Stimulated activated CD4-positive, alpha-beta T cell treated with anti-CD3 and anti-CD28 coated beads, TNF-alpha, amount 100 ng/mL, for 48 hours (primary cell): ENCODE measurements at regions not wholly inside any gene's neighbourhood (a gene's known extent, or its start where the extent isn't known, plus 50 kb on each side); places are given as distances from the start of the nearest gene placed in this dataset.
"Not testable (repeated sequence)": the region's sequence is repeated elsewhere in the genome, so short reads cannot be mapped to it uniquely, and the experiment has no call there.

Experiments
- DNase-seq, 3 donors: peaks; one replicate each; pipeline ENCODE4 v3.0.0-alpha.2; 2020; ENCODE audit warnings: low read depth in 3 of 3

DNA sequence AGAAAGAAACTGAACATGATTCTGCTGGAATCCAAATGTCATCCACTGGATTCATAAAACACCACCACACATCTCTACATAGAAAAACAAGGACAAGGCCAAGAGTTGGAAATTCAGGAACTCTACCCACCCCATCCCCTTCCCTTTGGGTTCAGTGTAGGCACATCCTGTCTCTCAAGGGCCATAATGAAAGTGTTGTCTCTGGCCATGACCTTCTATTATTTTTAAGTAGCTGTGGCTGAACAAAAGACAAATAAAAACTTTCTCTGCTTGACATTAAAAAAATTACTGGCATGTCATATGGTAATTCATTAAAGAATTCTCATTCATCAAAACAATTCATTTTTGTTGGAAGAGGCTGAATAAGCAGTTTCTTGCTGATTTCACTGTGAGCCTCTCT lies 54.9 kb upstream of the ZBTB18 start:
- no peak for DNase-seq

DNA sequence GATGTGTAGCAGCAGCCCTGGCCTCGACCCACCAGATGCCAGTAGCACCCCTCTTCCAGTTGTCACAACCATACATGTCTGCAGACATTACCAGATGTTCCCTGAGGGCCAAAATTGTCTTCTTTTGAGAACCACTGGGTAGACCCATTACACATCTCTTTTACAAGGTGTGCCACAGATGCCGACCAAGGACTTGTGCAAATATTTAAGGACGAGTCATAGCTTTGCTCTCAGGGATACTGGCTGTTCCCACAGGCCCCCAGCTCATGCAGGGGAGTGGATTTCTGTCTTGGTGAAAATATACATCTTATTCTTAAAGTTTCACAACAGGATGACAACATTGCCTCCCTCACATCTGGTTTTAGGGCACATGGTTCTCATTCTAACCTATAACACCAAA lies 59.4 kb upstream of the ZBTB18 start:
- no peak for DNase-seq

- no peak for DNase-seq
These were observed 66.3 kb upstream of the ZBTB18 start for GRCh38 chr1:243984788-243985187.

GRCh38 chr1:243982447-243983018 lies 68.5 kb upstream of the ZBTB18 start:
- DNase-seq, result no peak

DNA sequence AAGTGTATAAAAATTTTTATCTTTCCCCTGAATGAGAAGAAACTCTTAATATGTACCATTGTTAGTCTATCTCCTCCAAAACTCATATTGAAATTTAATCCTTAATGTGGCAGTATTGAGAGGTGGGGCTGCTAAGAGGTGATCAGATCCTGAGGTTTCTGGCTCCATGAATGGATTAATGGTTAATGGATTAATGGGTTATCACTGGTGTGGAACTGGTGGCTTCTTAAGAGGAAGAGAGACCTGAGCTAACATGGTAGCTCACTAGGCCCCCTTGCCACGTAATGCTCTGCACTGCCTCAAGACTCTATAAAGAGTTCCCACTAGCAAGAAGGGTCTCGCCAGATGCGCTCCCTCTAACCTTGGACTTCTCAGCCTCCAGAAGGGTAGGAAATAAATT lies 70.6 kb upstream of the ZBTB18 start:
- DNase-seq, result no peak

GRCh38 chr1:243980071-243980470 lies 71.0 kb upstream of the ZBTB18 start:
- DNase-seq, result no peak

- no peak for DNase-seq
These were observed 71.7 kb upstream of the ZBTB18 start for GRCh38 chr1:243979396-243979795.

- DNase-seq, result no peak
These were observed 74.0 kb upstream of the ZBTB18 start for GRCh38 chr1:243977094-243977493.

GRCh38 chr1:243974451-243975292 lies 76.4 kb upstream of the ZBTB18 start:
- DNase-seq, result no peak

- DNase-seq, result no peak
These were observed 77.9 kb upstream of the ZBTB18 start for GRCh38 chr1:243973169-243973568.

DNA sequence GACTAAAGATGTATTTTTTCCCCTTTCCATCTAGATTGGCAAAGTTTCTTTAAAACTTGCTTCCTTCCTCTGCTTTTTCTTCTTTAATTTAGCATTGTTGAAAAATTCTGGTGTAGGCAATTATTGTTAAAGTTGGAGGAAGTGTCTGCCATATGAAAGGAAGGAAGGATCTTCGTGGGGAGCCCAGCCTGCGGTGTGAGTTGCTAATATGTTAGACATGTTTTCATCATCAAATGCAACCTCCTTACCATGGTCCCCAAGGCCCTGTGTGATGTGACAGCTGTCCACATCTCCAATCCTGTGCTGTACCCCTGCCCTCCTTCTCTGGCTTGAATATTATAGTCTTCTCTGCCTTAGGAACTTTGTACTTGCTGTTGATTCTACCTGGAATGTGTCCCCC lies 81.0 kb upstream of the ZBTB18 start:
- no peak for DNase-seq

GRCh38 chr1:243968413-243968812 lies 82.7 kb upstream of the ZBTB18 start:
- DNase-seq, result no peak

- no peak for DNase-seq
These were observed 86.2 kb upstream of the ZBTB18 start for GRCh38 chr1:243964915-243965314.

DNA sequence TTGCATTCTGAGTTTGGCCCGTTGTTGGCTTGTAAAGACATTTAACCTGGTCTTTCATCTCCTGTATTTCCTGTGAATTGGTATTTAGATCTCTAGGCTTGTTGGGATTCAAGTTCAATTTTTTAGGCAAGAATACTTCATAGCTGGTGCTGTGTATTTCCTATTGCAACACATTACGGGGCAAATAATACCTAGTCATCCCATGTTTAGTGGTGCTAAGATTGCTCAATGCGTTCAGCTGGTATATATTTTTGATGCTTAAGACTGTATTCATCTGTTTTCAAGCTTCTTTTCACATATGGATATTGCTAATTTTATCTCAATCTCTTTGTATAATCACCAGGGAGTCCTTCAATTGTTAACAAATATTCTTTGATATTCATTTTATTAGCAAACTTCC lies 87.5 kb upstream of the ZBTB18 start:
- DNase-seq, result no peak

GRCh38 chr1:243962541-243962940 lies 88.5 kb upstream of the ZBTB18 start:
- no peak for DNase-seq

DNA sequence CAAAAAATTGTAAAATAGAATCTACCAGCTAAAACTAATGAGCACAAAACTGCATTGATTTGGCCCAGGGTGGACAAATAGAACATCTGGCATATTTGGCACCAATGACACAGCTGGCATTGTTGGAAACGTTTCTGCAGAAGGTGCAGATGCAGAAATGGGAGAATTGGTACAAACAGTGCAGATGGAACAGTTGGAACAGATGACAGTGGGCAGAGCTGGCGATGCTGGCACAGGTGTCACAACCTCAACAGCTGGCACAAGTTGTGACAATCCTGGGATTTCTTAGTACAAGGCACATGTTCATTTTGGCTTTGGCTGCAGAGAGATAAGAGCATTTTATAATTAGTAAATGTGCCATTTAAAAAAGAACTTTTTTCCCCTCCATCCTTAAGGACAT lies 91.1 kb upstream of the ZBTB18 start:
- DNase-seq, result no peak

GRCh38 chr1:243957141-243957540 lies 93.9 kb upstream of the ZBTB18 start:
- DNase-seq, result no peak

DNA sequence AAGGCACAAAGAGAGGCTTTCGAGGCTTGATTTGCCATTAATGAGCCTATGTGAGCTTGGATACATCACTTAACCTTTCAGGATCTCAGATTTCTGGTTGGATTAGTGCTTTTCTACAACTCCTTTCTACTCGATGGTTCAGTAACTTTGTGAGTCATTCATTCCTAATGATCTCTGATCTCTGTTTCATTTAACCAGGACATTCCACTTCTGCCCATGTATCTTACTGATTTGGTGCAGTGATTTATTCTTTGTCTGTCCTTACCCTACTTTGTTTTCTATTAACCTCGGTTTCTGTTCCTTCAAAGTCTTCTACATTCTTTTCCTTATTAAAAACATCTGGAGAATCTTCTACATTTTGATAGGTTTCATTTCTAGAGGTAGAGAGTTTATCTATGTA lies 94.6 kb upstream of the ZBTB18 start:
- DNase-seq, result no peak

GRCh38 chr1:243951207-243951606 lies 99.9 kb upstream of the ZBTB18 start:
- not testable (repeated sequence) for DNase-seq

- DNase-seq, result no peak
These were observed 100.1 kb upstream of the AKT3 start for GRCh38 chr1:243950166-243950565.

DNA sequence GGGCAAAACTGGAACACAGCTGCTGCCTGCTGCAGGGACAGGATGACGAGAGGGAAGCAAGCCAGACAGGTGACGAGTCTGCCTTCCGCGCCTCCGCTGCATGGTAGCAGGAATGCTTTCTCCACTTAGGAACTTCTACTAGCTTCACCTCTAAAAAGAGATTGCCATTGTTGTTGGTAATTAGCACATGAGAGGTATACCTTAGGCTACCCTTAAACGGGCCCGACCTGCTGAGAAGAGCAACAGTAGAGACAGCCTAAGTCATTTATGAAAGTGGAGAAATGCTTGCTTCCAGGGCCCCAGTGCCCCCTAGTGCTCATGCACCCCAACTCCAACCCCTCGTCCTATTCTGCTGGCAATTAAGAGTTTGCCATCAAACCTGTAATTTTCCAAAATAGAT lies 96.9 kb upstream of the AKT3 start:
- DNase-seq, result peak in 2 of 3 donors; percentile 8 to 27

DNA sequence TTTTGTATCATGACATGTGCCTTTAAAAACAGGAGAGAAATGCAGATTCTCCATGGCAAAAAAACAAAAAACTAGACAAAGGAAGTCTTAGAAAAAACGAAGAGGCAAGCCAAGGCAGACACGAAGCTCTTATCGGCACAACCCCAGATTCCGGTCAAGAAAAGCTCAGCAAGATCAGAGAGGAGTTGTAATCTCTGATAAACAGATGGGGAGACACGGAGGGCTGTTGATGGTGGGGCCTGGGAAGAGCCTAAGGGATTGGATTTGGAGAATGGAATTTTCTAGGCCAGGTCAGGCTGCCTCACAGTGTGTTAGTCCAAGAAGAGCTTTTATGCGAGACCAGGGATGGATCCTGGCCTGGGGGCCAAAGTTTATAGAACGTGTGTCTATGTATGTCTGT lies 96.2 kb upstream of the AKT3 start:
- DNase-seq, result no peak

DNA sequence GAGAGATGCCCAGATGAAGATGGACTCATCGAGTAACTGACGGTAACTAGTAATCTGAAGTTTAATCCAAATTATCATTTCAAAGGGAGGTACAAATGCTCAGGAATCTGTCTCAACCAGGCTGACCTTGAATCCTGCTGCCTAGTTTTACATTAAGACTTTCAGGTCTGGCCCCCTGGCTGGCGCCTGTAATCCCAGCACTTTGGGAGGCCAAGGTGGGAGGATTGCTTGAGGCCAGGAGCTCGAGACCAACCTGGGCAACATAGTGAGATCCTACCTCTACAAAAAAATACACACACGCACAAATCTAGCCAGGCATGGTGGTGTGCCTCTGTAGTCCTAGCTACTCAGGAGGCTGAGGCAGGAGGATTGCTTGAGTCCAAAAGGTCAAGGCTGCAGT lies 95.7 kb upstream of the AKT3 start:
- DNase-seq, result no peak
